Prostate gland (tissue), 2 donors: ENCODE measurements at regions not wholly inside any gene's neighbourhood (a gene's known extent, or its start where the extent isn't known, plus 50 kb on each side); places are given as distances from the start of the nearest gene placed in this dataset.

ENCODE experiments used
- DNase-seq: peaks from one replicate; pipeline ENCODE4 v3.0.0-alpha.2; 2019; ENCODE audit warnings: low spot score
- H3K27ac ChIP-seq, 2 donors: fragments of 200-600 bp; sonication (generic); 2 replicates each; pipeline ENCODE4 v1.5.1; 2017 to 2019
- H3K27me3 ChIP-seq: fragments of 200-600 bp; sonication (generic); replicated peaks from 2 replicates; pipeline ENCODE4 v1.5.1; 2019; ENCODE audit not compliant: insufficient read depth
- H3K36me3 ChIP-seq, 2 donors: fragments of 200-600 bp; sonication (generic); 1 replicate in 1 of 2; 2 replicates in 1 of 2; pipeline versions ENCODE4 v1.5.1 to v1.8.1; 2017 to 2019
- H3K4me1 ChIP-seq: fragments of 200-600 bp; sonication (generic); replicated peaks from 2 replicates; pipeline ENCODE4 v1.5.1; 2019
- H3K4me3 ChIP-seq, 2 donors: fragments of 200-600 bp; sonication (generic); 2 replicates each; pipeline ENCODE4 v1.5.1; 2017 to 2019
- H3K9me3 ChIP-seq: fragments of 200-600 bp; sonication (generic); 2 replicates; pipeline ENCODE4 v1.5.1; 2017
- POLR2A ChIP-seq: fragments of 450-650 bp; IDR thresholded peaks from one replicate; pipeline ENCODE4 v1.6.1; 2016; ENCODE audit warnings: antibody characterized with exemption, mild to moderate bottlenecking
- POLR2AphosphoS5 ChIP-seq: sonication (generic); formaldehyde crosslinking; IDR thresholded peaks from one replicate; pipeline ENCODE4 v1.6.1; 2017; ENCODE audit warnings: antibody characterized with exemption
- WGBS: methylation state at CpG from one replicate; pipeline ENCODE4 v1.1.5; 2018; 5-methylcytosine and 5-hydroxymethylcytosine counted together
- intact Hi-C: fragments of 100-400 bp; cut with DNase I; formaldehyde crosslinking; loops from one replicate; pipeline ENCODE4 v1.14.2; 2022
- TF ChIP-seq, protein P1 (sequence below), 4 experiments: fragments of 200-600 bp in 2 of 4; fragments of 450-650 bp in 2 of 4; sonication (generic) in 2 of 4; IDR thresholded peaks; 1 replicate in 3 of 4; 2 replicates in 1 of 4; pipeline ENCODE4 v1.5.1; 2016 to 2019; ENCODE audit warnings: antibody characterized with exemption in 4 of 4, mild to moderate bottlenecking in 2 of 4, moderate library complexity in 2 of 4

DNA sequence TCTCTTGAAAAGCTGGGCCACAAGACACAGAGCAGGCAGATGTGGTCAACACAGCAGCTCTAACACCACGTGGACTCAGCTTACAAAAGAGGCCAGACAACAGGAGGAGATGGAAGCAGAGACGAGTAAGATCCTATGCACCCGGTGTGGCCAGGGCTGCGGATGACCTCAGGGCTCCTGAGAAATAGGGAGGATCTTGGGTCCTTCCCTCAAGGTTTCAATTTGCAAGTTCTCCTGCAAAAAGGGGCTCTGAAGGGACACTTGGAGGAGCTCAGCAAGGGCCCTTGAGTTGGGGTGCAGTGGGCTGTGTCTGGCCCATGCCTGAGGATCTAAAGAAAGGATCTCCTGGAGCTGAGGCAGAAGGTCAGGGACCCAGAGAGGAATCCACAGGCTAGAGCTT lies 249.5 kb upstream of the IGF1R start:
- Histone ChIP-seq H3K4me3 (no peak overlapping the region), H3K9me3 (no peaks in the 10 kb centered on the region), H3K27ac (no peak overlapping the region), H3K27me3 (no peaks in the 10 kb centered on the region), H3K36me3 (no peaks in the 10 kb centered on the region), H3K4me1 (no peaks in the 10 kb centered on the region)
- intact Hi-C loops = no loop called here
- no peak for DNase-seq
- TF ChIP-seq, protein P1, sequence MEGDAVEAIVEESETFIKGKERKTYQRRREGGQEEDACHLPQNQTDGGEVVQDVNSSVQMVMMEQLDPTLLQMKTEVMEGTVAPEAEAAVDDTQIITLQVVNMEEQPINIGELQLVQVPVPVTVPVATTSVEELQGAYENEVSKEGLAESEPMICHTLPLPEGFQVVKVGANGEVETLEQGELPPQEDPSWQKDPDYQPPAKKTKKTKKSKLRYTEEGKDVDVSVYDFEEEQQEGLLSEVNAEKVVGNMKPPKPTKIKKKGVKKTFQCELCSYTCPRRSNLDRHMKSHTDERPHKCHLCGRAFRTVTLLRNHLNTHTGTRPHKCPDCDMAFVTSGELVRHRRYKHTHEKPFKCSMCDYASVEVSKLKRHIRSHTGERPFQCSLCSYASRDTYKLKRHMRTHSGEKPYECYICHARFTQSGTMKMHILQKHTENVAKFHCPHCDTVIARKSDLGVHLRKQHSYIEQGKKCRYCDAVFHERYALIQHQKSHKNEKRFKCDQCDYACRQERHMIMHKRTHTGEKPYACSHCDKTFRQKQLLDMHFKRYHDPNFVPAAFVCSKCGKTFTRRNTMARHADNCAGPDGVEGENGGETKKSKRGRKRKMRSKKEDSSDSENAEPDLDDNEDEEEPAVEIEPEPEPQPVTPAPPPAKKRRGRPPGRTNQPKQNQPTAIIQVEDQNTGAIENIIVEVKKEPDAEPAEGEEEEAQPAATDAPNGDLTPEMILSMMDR (IDR thresholded peaks at IDR 0.05) = no peak
- TF ChIP-seq POLR2AphosphoS5 (no peak), POLR2A (no peak)
- WGBS = 90% methylated on average over 4 of the region's 4 CpGs

DNA sequence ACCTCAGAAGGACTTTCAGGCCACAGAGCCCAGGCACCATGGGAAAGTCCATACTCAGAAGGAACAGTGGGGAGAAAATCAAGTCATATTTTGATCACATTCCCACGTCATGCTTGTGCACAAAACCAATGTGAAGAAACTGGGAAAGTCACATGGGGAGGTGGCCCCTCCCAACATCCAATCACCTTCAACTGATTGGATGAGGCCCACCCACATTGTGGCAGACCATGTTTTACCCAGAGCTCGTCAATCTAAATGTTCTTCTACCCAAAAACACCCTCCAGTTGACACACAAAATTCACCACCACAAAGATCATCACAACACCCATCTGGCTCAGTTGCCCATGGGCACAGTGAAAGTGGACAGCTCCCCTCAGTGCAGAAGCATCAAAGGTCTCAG lies 248.2 kb upstream of the IGF1R start:
- Histone ChIP-seq H3K36me3 (no peaks in the 10 kb centered on the region), H3K27me3 (no peaks in the 10 kb centered on the region), H3K4me3 (no peak overlapping the region), H3K4me1 (no peaks in the 10 kb centered on the region), H3K27ac (no peak overlapping the region), H3K9me3 (no peaks in the 10 kb centered on the region)
- TF ChIP-seq POLR2A (no peak), POLR2AphosphoS5 (no peak)
- TF ChIP-seq, protein P1 (IDR thresholded peaks at IDR 0.05) = no peak
- DNase-seq = no peak
- intact Hi-C loops = no loop called here
- 88% methylated on average over 2 of the region's 2 CpGs for WGBS

DNA sequence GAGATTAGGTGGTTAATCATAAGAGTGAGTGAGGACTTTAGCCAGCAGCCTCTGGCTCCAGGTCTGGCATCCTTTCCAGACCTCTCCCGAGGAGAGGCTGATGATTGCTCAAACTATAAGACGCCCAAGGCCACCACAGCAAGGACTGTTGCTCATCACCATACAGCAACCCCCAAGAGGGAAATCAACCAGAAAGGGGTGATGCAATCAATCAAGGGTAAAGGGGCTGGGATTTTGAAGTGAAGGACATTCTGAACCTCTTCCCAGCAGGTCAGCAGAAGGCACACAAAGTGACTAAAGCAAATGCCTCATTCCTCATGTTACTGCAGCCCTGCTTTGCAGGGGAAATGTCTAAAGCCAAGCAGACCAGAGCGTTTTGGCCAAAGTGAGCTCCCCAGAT lies 247.3 kb upstream of the IGF1R start:
- no peak for DNase-seq
- Histone ChIP-seq H3K27ac (no peak overlapping the region), H3K4me3 (no peak overlapping the region), H3K27me3 (no peaks in the 10 kb centered on the region), H3K36me3 (no peaks in the 10 kb centered on the region), H3K9me3 (no peaks in the 10 kb centered on the region), H3K4me1 (no peaks in the 10 kb centered on the region)
- intact Hi-C loops = no loop called here
- no peak for TF ChIP-seq POLR2A
- TF ChIP-seq, protein P1 (IDR thresholded peaks at IDR 0.05) = no peak
- no peak for TF ChIP-seq POLR2AphosphoS5
- WGBS = 52% methylated on average over 3 of the region's 3 CpGs

DNA sequence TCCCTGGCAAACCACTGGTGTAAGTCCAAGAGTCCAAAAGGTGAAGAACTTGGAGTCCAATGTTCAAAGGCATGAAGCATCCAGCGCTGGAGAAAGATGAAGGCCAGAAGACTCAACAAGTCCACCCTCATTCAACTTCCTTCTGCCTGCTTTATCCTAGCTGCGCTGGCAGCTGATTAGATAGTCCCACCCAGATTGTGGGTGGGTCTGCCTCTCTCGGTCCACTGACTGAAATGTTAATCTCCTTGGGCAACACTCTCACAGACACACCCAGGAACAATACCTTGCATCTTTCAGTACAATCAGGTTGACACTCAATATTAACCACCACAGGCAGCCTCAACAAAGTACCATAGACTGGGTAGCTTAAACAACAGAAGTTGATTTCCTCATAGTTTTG lies 245.9 kb upstream of the IGF1R start:
- Histone ChIP-seq H3K4me3 (no peak overlapping the region), H3K36me3 (no peaks in the 10 kb centered on the region), H3K4me1 (no peaks in the 10 kb centered on the region), H3K9me3 (no peaks in the 10 kb centered on the region), H3K27me3 (no peaks in the 10 kb centered on the region), H3K27ac (no peak overlapping the region)
- DNase-seq = no peak
- intact Hi-C loops = no loop called here
- TF ChIP-seq, protein P1 (IDR thresholded peaks at IDR 0.05) = no peak
- TF ChIP-seq POLR2AphosphoS5 (no peak), POLR2A (no peak)
- WGBS = 84% methylated on average over 3 of the region's 3 CpGs

DNA sequence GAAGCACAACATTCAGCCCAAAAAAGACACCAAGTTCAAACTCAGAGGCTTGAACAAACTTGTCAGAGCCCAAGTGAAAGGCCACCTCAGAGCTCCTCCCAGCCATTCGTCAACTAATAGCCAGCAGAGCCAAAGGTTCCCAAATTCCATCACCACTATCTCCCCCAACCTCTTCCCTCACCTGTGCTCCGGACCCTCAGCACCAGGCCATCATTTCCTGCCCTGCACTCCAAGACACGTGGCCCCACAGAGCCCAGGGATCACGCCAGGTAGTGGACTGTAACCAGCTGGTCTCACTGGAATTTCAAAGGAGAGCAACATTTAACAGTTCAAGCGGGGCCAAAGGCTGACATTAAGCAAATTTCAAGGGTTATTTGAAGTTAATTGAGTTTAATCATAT lies 245.2 kb upstream of the IGF1R start:
- H3K27ac ChIP-seq = no peak overlapping the region
- no peaks in the 10 kb centered on the region for H3K27me3 ChIP-seq
- intact Hi-C loops = no loop called here
- no peaks in the 10 kb centered on the region for H3K9me3 ChIP-seq
- no peaks in the 10 kb centered on the region for H3K36me3 ChIP-seq
- DNase-seq = no peak
- no peak overlapping the region for H3K4me3 ChIP-seq
- WGBS = 95% methylated on average over 5 of the region's 5 CpGs
- no peaks in the 10 kb centered on the region for H3K4me1 ChIP-seq
- TF ChIP-seq, protein P1 (IDR thresholded peaks at IDR 0.05) = no peak
- TF ChIP-seq POLR2A (no peak), POLR2AphosphoS5 (no peak)
